CD4-positive, alpha-beta T cell (primary cell): ENCODE measurements at regions not wholly inside any gene's neighbourhood (a gene's known extent, or its start where the extent isn't known, plus 50 kb on each side); places are given as distances from the start of the nearest gene placed in this dataset.

Source experiments
- ATAC-seq: fragments of 200-7000 bp; cut with Tn5 transposase; one replicate; pipeline ENCODE4 v1.10.0; 2022; ENCODE audit warnings: mild to moderate bottlenecking; ENCODE audit not compliant: poor library complexity
- CTCF ChIA-PET: fragments of 350-600 bp; sonication (Branson Sonifier 250); formaldehyde crosslinking; loops from one replicate; lab custom pipeline; 2021; ENCODE audit warnings: antibody characterized with exemption, inconsistent platforms; lab: Charles Lee
- POLR2A ChIA-PET: fragments of 350-600 bp; sonication (Branson Sonifier 250); formaldehyde crosslinking; loops from one replicate; lab custom pipeline; 2021; ENCODE audit warnings: antibody characterized with exemption, inconsistent platforms; lab: Charles Lee
- DNase-seq, 14 experiments: peaks; one replicate each; pipeline ENCODE4 v3.0.0-alpha.2; 2013 to 2020; ENCODE audit warnings: mixed read lengths in 2 of 14
- H3K27ac ChIP-seq, 2 donors: one replicate each; pipeline versions ENCODE4 v1.5.1 to v1.7.0; 2013; ENCODE audit warnings: low read length in 2 of 2, low read depth in 1 of 2, mild to moderate bottlenecking in 1 of 2
- H3K27me3 ChIP-seq, 2 experiments: 1 replicate in 1 of 2; 2 replicates in 1 of 2; pipeline versions ENCODE4 v1.6.1 to v1.7.0; 2013; ENCODE audit warnings: low read length in 2 of 2, control low read depth in 1 of 2, mild to moderate bottlenecking in 1 of 2, moderate library complexity in 1 of 2; ENCODE audit not compliant: insufficient read depth in 2 of 2, control insufficient read depth in 1 of 2
- H3K36me3 ChIP-seq: one replicate; pipeline ENCODE4 v1.6.1; 2013; ENCODE audit warnings: low read length, control low read depth; ENCODE audit not compliant: insufficient read depth
- H3K4me1 ChIP-seq: one replicate; pipeline ENCODE4 v1.6.1; 2013; ENCODE audit warnings: low read length, control low read depth; ENCODE audit not compliant: insufficient read depth
- H3K4me3 ChIP-seq: one replicate; pipeline ENCODE4 v1.5.1; 2013; ENCODE audit warnings: mild to moderate bottlenecking, low read length, moderate library complexity
- H3K9me3 ChIP-seq, 2 experiments: 1 replicate in 1 of 2; 2 replicates in 1 of 2; pipeline versions ENCODE4 v1.6.1 to v1.7.0; 2013; ENCODE audit warnings: low read length in 2 of 2, mild to moderate bottlenecking in 2 of 2, control low read depth in 1 of 2, moderate library complexity in 1 of 2; ENCODE audit not compliant: control insufficient read depth in 1 of 2, insufficient read depth in 1 of 2
- H3K27ac Mint-ChIP-seq: one replicate; pipeline ENCODE4 v1.8.0; 2020; ENCODE audit warnings: mixed read lengths
- H3K27me3 Mint-ChIP-seq: one replicate; pipeline ENCODE4 v1.8.0; 2021; ENCODE audit warnings: mixed read lengths
- H3K36me3 Mint-ChIP-seq: one replicate; pipeline ENCODE4 v1.8.0; 2021; ENCODE audit warnings: low read depth, mixed read lengths
- H3K4me1 Mint-ChIP-seq: one replicate; pipeline ENCODE4 v1.8.0; 2021; ENCODE audit warnings: low read depth, mixed read lengths
- H3K4me3 Mint-ChIP-seq: one replicate; pipeline ENCODE4 v1.8.0; 2020; ENCODE audit warnings: mild to moderate bottlenecking, mixed read lengths
- H3K9me3 Mint-ChIP-seq: one replicate; pipeline ENCODE4 v1.8.0; 2020; ENCODE audit warnings: mixed read lengths
- intact Hi-C, 2 experiments: fragments of 100-400 bp; cut with DNase I in 1 of 2; cut with micrococcal nuclease in 1 of 2; formaldehyde crosslinking; loops; one replicate each; pipeline versions ENCODE4 v1.15.1 to v1.9.0; 2023 to 2025; cut with DNase I, micrococcal nuclease
- TF ChIP-seq, protein P1 (sequence below): fragments of 200-600 bp; IDR thresholded peaks from one replicate; pipeline ENCODE4 v1.8.0; 2022; ENCODE audit warnings: antibody characterized with exemption, mild to moderate bottlenecking

GRCh38 chr6:134658596-134658995, 291.3 kb downstream of the ALDH8A1 start:
- no peak for DNase-seq
- no peak overlapping the region for H3K4me3 Mint-ChIP-seq
- H3K4me3 ChIP-seq: no peak overlapping the region
- TF ChIP-seq, protein P1, sequence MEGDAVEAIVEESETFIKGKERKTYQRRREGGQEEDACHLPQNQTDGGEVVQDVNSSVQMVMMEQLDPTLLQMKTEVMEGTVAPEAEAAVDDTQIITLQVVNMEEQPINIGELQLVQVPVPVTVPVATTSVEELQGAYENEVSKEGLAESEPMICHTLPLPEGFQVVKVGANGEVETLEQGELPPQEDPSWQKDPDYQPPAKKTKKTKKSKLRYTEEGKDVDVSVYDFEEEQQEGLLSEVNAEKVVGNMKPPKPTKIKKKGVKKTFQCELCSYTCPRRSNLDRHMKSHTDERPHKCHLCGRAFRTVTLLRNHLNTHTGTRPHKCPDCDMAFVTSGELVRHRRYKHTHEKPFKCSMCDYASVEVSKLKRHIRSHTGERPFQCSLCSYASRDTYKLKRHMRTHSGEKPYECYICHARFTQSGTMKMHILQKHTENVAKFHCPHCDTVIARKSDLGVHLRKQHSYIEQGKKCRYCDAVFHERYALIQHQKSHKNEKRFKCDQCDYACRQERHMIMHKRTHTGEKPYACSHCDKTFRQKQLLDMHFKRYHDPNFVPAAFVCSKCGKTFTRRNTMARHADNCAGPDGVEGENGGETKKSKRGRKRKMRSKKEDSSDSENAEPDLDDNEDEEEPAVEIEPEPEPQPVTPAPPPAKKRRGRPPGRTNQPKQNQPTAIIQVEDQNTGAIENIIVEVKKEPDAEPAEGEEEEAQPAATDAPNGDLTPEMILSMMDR: no peak
- no peak overlapping the region for H3K27ac Mint-ChIP-seq
- ATAC-seq: no peak
- no peaks in the 10 kb centered on the region for H3K9me3 Mint-ChIP-seq
- H3K4me1 ChIP-seq: no peaks in the 10 kb centered on the region
- POLR2A ChIA-PET: no interaction called here
- no peaks in the 10 kb centered on the region for H3K36me3 Mint-ChIP-seq
- intact Hi-C loops: no loop called here
- no peaks in the 10 kb centered on the region for H3K36me3 ChIP-seq
- H3K27me3 ChIP-seq: no peaks in the 10 kb centered on the region
- no peaks in the 10 kb centered on the region for H3K27me3 Mint-ChIP-seq
- no peaks in the 10 kb centered on the region for H3K4me1 Mint-ChIP-seq
- CTCF ChIA-PET: no interaction called here
- H3K27ac ChIP-seq: no peak overlapping the region
- no peaks in the 10 kb centered on the region for H3K9me3 ChIP-seq

- Histone ChIP-seq H3K27me3 (no peaks in the 10 kb centered on the region), H3K4me1 (no peaks in the 10 kb centered on the region), H3K36me3 (no peaks in the 10 kb centered on the region), H3K9me3 (no peaks in the 10 kb centered on the region), H3K27ac (no peak overlapping the region), H3K4me3 (no peak overlapping the region)
- H3K27ac Mint-ChIP-seq: no peak overlapping the region
- H3K36me3 Mint-ChIP-seq: no peaks in the 10 kb centered on the region
- TF ChIP-seq, protein P1: no peak
- no peak overlapping the region for H3K4me3 Mint-ChIP-seq
- intact Hi-C loops: no loop called here
- DNase-seq (no peak), ATAC-seq (no peak)
- no peaks in the 10 kb centered on the region for H3K4me1 Mint-ChIP-seq
- no peaks in the 10 kb centered on the region for H3K27me3 Mint-ChIP-seq
- H3K9me3 Mint-ChIP-seq: no peaks in the 10 kb centered on the region
- CTCF ChIA-PET: no interaction called here
- POLR2A ChIA-PET: no interaction called here
Observed at GRCh38 chr6:134657751-134658527, 292.0 kb downstream of the ALDH8A1 start.

GRCh38 chr6:134657343-134657742, 292.6 kb downstream of the ALDH8A1 start:
- TF ChIP-seq, protein P1: no peak
- Histone ChIP-seq H3K36me3 (no peaks in the 10 kb centered on the region), H3K4me3 (no peak overlapping the region), H3K4me1 (no peaks in the 10 kb centered on the region), H3K27ac (no peak overlapping the region), H3K9me3 (no peaks in the 10 kb centered on the region), H3K27me3 (no peaks in the 10 kb centered on the region)
- no peaks in the 10 kb centered on the region for H3K9me3 Mint-ChIP-seq
- ATAC-seq (no peak), DNase-seq (no peak)
- no peaks in the 10 kb centered on the region for H3K36me3 Mint-ChIP-seq
- no peak overlapping the region for H3K27ac Mint-ChIP-seq
- H3K4me1 Mint-ChIP-seq: no peaks in the 10 kb centered on the region
- ChIA-PET CTCF (no interaction called here), POLR2A (no interaction called here)
- H3K27me3 Mint-ChIP-seq: no peaks in the 10 kb centered on the region
- intact Hi-C loops: no loop called here
- H3K4me3 Mint-ChIP-seq: no peak overlapping the region
